Panc1 (cell line): ENCODE measurements at regions not wholly inside any gene's neighbourhood (a gene's known extent, or its start where the extent isn't known, plus 50 kb on each side); places are given as distances from the start of the nearest gene placed in this dataset.
"Not testable (repeated sequence)": the region's sequence is repeated elsewhere in the genome, so short reads cannot be mapped to it uniquely, and the experiment has no call there.

Experiments used
- ATAC-seq: fragments of 200-7000 bp; cut with Tn5 transposase; 2 replicates; pipeline ENCODE4 v1.9.1; 2020; ENCODE audit warnings: mild to moderate bottlenecking, moderate library complexity
- BruUV-seq: library from RNA; stranded (reverse); fragments of 400-500 nt; replicated peaks from 2 replicates; lab custom pipeline; 2021; lab: Mats Ljungman, UMichigan
- CTCF ChIA-PET: fragments of 300-600 bp; sonication (Branson Sonifier 250); formaldehyde crosslinking; loops from one replicate; lab custom pipeline; 2022; ENCODE audit warnings: antibody characterized with exemption; lab: Charles Lee
- POLR2A ChIA-PET: fragments of 300-600 bp; sonication (Branson Sonifier 250); formaldehyde crosslinking; loops from one replicate; lab custom pipeline; 2022; ENCODE audit warnings: antibody characterized with exemption; lab: Charles Lee
- DNase-seq: peaks from one replicate; pipeline ENCODE4 v3.0.0-alpha.2; 2010; ENCODE audit warnings: low read depth, low spot score
- H3K27ac ChIP-seq: 2 replicates; pipeline ENCODE4 v1.5.1; 2011; ENCODE audit warnings: mild to moderate bottlenecking, low read length, inconsistent platforms
- H3K27me3 ChIP-seq: fragments of 200-500 bp; sonication (Bioruptor generic); 2 replicates; pipeline ENCODE4 v1.6.0; 2014; ENCODE audit warnings: low read length, inconsistent platforms; ENCODE audit not compliant: control insufficient read depth, insufficient read depth
- H3K36me3 ChIP-seq: fragments of 200-500 bp; sonication (Bioruptor generic); 2 replicates; pipeline ENCODE4 v1.5.1; 2014; ENCODE audit warnings: inconsistent platforms, mild to moderate bottlenecking, low read length, moderate library complexity; ENCODE audit not compliant: control insufficient read depth, insufficient read depth
- H3K4me1 ChIP-seq: 2 replicates; pipeline ENCODE4 v1.5.1; 2011; ENCODE audit warnings: inconsistent platforms, mild to moderate bottlenecking, low read length, moderate library complexity; ENCODE audit not compliant: control insufficient read depth, insufficient read depth
- H3K4me3 ChIP-seq, 2 experiments: 2 replicates each; pipeline ENCODE4 v1.5.1; 2011 to 2012; ENCODE audit warnings: low read depth in 2 of 2, low read length in 2 of 2, mild to moderate bottlenecking in 2 of 2, inconsistent platforms in 1 of 2, moderate library complexity in 1 of 2
- H3K9me3 ChIP-seq: fragments of 200-500 bp; sonication (Bioruptor generic); 2 replicates; pipeline ENCODE4 v1.5.1; 2014; ENCODE audit warnings: low read depth, mild to moderate bottlenecking, inconsistent platforms, low read length, moderate library complexity; ENCODE audit not compliant: control insufficient read depth, insufficient read depth
- POLR2AphosphoS5 ChIP-seq: IDR thresholded peaks from 2 replicates; pipeline ENCODE4 v1.6.1; 2012; ENCODE audit warnings: mild to moderate bottlenecking, low read depth, low read length, moderate library complexity
- REST ChIP-seq, 2 experiments: IDR thresholded peaks; 2 replicates each; pipeline ENCODE4 v1.6.1; 2011 to 2012; ENCODE audit warnings: low read depth in 2 of 2, control low read depth in 1 of 2, low read length in 1 of 2, mild to moderate bottlenecking in 1 of 2, moderate library complexity in 1 of 2; ENCODE audit not compliant: insufficient read depth in 1 of 2
- SIN3A ChIP-seq: IDR thresholded peaks from 2 replicates; pipeline ENCODE4 v1.6.1; 2012; ENCODE audit warnings: low read depth, mild to moderate bottlenecking, low read length, moderate library complexity, borderline replicate concordance; ENCODE audit not compliant: insufficient read depth
- TCF7L2 ChIP-seq: IDR thresholded peaks from 2 replicates; pipeline ENCODE4 v1.6.1; 2011; ENCODE audit warnings: mild to moderate bottlenecking, low read depth, low read length, inconsistent platforms
- in situ Hi-C: cut with HindIII; loops from 2 replicates; pipeline ENCODE4 v1.10.0; 2016; ENCODE audit warnings: low sequenced_read_pairs, low pct_unique_long_range_greater_than_20kb
- intact Hi-C: fragments of 100-400 bp; cut with micrococcal nuclease; formaldehyde crosslinking; loops from one replicate; pipeline ENCODE4 v1.10.0; 2022; ENCODE audit not compliant: unreplicated experiment
- TF ChIP-seq, protein P1 (sequence below): fragments of 450-650 bp; IDR thresholded peaks from 2 replicates; pipeline ENCODE4 v1.5.1; 2017; ENCODE audit warnings: mild to moderate bottlenecking

GRCh38 chr6:105519954-105520353 lies 117.1 kb upstream of the PREP start:
- Histone ChIP-seq H3K9me3 (no peaks in the 10 kb centered on the region), H3K4me3 (no peak overlapping the region), H3K27ac (peak overlapping the region; percentile 12; the same call in 1 of the 2 replicates), H3K36me3 (no peaks in the 10 kb centered on the region), H3K4me1 (peaks cover 7% of the 10 kb centered on the region; the same call in 1 of the 2 replicates), H3K27me3 (no peaks in the 10 kb centered on the region)
- in situ Hi-C loops (no loop called here), intact Hi-C loops (no loop called here)
- peak; percentile 66; the same call in 1 of the 2 replicates for ATAC-seq
- TF ChIP-seq, protein P1, sequence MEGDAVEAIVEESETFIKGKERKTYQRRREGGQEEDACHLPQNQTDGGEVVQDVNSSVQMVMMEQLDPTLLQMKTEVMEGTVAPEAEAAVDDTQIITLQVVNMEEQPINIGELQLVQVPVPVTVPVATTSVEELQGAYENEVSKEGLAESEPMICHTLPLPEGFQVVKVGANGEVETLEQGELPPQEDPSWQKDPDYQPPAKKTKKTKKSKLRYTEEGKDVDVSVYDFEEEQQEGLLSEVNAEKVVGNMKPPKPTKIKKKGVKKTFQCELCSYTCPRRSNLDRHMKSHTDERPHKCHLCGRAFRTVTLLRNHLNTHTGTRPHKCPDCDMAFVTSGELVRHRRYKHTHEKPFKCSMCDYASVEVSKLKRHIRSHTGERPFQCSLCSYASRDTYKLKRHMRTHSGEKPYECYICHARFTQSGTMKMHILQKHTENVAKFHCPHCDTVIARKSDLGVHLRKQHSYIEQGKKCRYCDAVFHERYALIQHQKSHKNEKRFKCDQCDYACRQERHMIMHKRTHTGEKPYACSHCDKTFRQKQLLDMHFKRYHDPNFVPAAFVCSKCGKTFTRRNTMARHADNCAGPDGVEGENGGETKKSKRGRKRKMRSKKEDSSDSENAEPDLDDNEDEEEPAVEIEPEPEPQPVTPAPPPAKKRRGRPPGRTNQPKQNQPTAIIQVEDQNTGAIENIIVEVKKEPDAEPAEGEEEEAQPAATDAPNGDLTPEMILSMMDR = peak; percentile 43
- TF ChIP-seq REST (IDR thresholded peaks at IDR 0.05; ENCODE audit: insufficient read depth in 1 of 2, low read depth in 2 of 2, low read length in 1 of 2) = no peak
- DNase-seq = no peak
- BruUV-seq = no TSS peak
- ChIA-PET CTCF (no interaction called here), POLR2A (no interaction called here)

GRCh38 chr6:105518993-105519392 lies 116.1 kb upstream of the PREP start:
- BruUV-seq, intact Hi-C loops, H3K27me3 ChIP-seq, H3K4me3 ChIP-seq, H3K4me1 ChIP-seq, POLR2A ChIA-PET, DNase-seq, H3K9me3 ChIP-seq, H3K27ac ChIP-seq, in situ Hi-C loops, ATAC-seq, H3K36me3 ChIP-seq, CTCF ChIA-PET: not testable (repeated sequence)

GRCh38 chr6:105515054-105515453 lies 112.2 kb upstream of the PREP start:
- H3K4me3 ChIP-seq = no peak overlapping the region
- BruUV-seq = no TSS peak
- no peak overlapping the region for H3K27ac ChIP-seq
- intact Hi-C loops (no loop called here), in situ Hi-C loops (no loop called here)
- no peaks in the 10 kb centered on the region for H3K27me3 ChIP-seq
- DNase-seq (no peak), ATAC-seq (no peak)
- 0 out of 2 replicates have a peak, but pooled peaks cover 2% of the 10 kb centered on the region for H3K4me1 ChIP-seq
- ChIA-PET POLR2A (no interaction called here), CTCF (no interaction called here)
- H3K9me3 ChIP-seq = no peaks in the 10 kb centered on the region
- TF ChIP-seq, protein P1 = no peak
- TF ChIP-seq TCF7L2 = no peak
- no peak for TF ChIP-seq SIN3A
- TF ChIP-seq POLR2AphosphoS5 = no peak
- TF ChIP-seq REST (IDR thresholded peaks at IDR 0.05; ENCODE audit: insufficient read depth in 1 of 2, low read depth in 2 of 2, low read length in 1 of 2) = no peak
- no peaks in the 10 kb centered on the region for H3K36me3 ChIP-seq
